ENCODE measurements at regions not wholly inside any gene's neighbourhood (a gene's known extent, or its start where the extent isn't known, plus 50 kb on each side); places are given as distances from the start of the nearest gene placed in this dataset.

GRCh38 chr9:8232726-8233125, 433.1 kb upstream of the DMAC1 start:
- H3K4me1 ChIP-seq (ENCODE audit: insufficient read depth, low read length): no peaks in the 10 kb centered on the region; the same call in none of the 2 replicates
- no peak for TF ChIP-seq CTCF (conservative IDR thresholded peaks at IDR 0.05)

More at GRCh38 chr9:8232726-8233125, 433.1 kb upstream of the DMAC1 start:
- Mint-ChIP-seq H3K4me3 (no peak overlapping the region), H3K36me3 (ENCODE audit: insufficient read depth in 1 of 3, low read depth in 3 of 3) (no peaks in the 10 kb centered on the region), H3K9me3 (no peaks in the 10 kb centered on the region), H3K27me3 (ENCODE audit: low read depth) (no peaks in the 10 kb centered on the region), H3K4me1 (peaks cover 15 to 20% of the 10 kb centered on the region in 2 experiments), H3K27ac (no peak overlapping the region)
- Histone ChIP-seq H2AFZ (ENCODE audit: low read length) (no peak overlapping the region), H4K8ac (replicated peaks; ENCODE audit: insufficient read length, low read depth, low read length) (no peak overlapping the region), H3K56ac (ENCODE audit: insufficient read length, low read depth, low read length) (no peak overlapping the region), H4K91ac (ENCODE audit: insufficient read length, low read depth, low read length) (no peak overlapping the region), H2BK5ac (ENCODE audit: insufficient read length, low read length) (no peak overlapping the region), H3K79me1 (ENCODE audit: insufficient read depth, low read depth, low read length, poor library complexity, severe bottlenecking) (no peaks in the 10 kb centered on the region), H2BK20ac (ENCODE audit: low read depth, low read length, poor library complexity, severe bottlenecking) (no peak overlapping the region), H2BK120ac (ENCODE audit: low read depth, low read length, poor library complexity, severe bottlenecking) (no peak overlapping the region), H3K79me2 (ENCODE audit: insufficient read depth, low read length) (no peaks in the 10 kb centered on the region), H2BK12ac (ENCODE audit: insufficient read length, low read depth, low read length) (no peak overlapping the region), H3K27me3 (ENCODE audit: insufficient read depth, low read length) (no peaks in the 10 kb centered on the region), H3T11ph (ENCODE audit: low read length) (no peak overlapping the region), H3K14ac (ENCODE audit: insufficient read depth, low read length) (no peak overlapping the region), H4K20me1 (ENCODE audit: control insufficient read depth, insufficient read depth, insufficient read length) (no peaks in the 10 kb centered on the region), H3K4ac (ENCODE audit: low read depth, low read length) (no peak overlapping the region), H2BK15ac (ENCODE audit: low read depth, low read length) (no peak overlapping the region), H3K9ac (ENCODE audit: extremely low read depth, insufficient read length, low read length) (no peak overlapping the region), H3K23me2 (ENCODE audit: insufficient read length, low read depth, low read length, poor library complexity, severe bottlenecking) (no peaks in the 10 kb centered on the region), H2AK5ac (ENCODE audit: insufficient read length, low read length) (no peak overlapping the region), H3K9me3 (ENCODE audit: control insufficient read depth, low read depth, low read length) (no peaks in the 10 kb centered on the region), H3K23ac (ENCODE audit: insufficient read length, low read depth, low read length) (no peak overlapping the region), H3K4me2 (ENCODE audit: insufficient read depth, insufficient read length, low read length) (no peak overlapping the region), H3K18ac (ENCODE audit: insufficient read length, low read depth, low read length) (no peak overlapping the region), H4K5ac (ENCODE audit: insufficient read length, low read depth, low read length) (no peak overlapping the region), H3K27ac (ENCODE audit: insufficient read length, low read depth, low read length) (no peak overlapping the region)
- WGBS (ENCODE audit: extremely low coverage, insufficient read length, low lambda C conversion rate): no CpG with 5 or more reads among the region's 2 CpGs
- no peak for DNase-seq

Data from H9 (cell line).